ENCODE measurements at regions not wholly inside any gene's neighbourhood (a gene's known extent, or its start where the extent isn't known, plus 50 kb on each side); places are given as distances from the start of the nearest gene placed in this dataset.

GRCh38 chr12:58764100-58764953 is 156.0 kb downstream of the LRIG3 start:
- TF ChIP-seq, protein P1, sequence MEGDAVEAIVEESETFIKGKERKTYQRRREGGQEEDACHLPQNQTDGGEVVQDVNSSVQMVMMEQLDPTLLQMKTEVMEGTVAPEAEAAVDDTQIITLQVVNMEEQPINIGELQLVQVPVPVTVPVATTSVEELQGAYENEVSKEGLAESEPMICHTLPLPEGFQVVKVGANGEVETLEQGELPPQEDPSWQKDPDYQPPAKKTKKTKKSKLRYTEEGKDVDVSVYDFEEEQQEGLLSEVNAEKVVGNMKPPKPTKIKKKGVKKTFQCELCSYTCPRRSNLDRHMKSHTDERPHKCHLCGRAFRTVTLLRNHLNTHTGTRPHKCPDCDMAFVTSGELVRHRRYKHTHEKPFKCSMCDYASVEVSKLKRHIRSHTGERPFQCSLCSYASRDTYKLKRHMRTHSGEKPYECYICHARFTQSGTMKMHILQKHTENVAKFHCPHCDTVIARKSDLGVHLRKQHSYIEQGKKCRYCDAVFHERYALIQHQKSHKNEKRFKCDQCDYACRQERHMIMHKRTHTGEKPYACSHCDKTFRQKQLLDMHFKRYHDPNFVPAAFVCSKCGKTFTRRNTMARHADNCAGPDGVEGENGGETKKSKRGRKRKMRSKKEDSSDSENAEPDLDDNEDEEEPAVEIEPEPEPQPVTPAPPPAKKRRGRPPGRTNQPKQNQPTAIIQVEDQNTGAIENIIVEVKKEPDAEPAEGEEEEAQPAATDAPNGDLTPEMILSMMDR (IDR thresholded peaks at IDR 0.05), result no peak

DNA sequence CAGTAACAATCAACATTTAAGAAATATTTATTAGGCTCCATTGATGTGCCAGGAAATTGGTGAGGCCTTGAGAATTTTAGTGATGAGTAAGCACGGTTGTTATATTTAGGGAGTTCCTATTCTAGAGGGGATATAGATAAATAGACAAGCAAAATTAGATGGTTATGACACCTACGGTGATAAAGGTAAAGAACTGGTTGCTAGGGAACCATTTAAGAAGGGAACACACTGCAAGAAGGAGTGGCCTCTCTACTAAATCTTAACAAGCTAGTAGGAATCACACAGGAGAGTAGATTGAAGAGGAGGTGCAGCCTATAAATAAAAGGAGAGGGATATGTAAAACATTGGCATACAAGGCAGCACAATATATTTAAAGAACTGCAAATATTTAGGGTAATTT is 155.2 kb downstream of the LRIG3 start:
- TF ChIP-seq, protein P1 (IDR thresholded peaks at IDR 0.05), result no peak

DNA sequence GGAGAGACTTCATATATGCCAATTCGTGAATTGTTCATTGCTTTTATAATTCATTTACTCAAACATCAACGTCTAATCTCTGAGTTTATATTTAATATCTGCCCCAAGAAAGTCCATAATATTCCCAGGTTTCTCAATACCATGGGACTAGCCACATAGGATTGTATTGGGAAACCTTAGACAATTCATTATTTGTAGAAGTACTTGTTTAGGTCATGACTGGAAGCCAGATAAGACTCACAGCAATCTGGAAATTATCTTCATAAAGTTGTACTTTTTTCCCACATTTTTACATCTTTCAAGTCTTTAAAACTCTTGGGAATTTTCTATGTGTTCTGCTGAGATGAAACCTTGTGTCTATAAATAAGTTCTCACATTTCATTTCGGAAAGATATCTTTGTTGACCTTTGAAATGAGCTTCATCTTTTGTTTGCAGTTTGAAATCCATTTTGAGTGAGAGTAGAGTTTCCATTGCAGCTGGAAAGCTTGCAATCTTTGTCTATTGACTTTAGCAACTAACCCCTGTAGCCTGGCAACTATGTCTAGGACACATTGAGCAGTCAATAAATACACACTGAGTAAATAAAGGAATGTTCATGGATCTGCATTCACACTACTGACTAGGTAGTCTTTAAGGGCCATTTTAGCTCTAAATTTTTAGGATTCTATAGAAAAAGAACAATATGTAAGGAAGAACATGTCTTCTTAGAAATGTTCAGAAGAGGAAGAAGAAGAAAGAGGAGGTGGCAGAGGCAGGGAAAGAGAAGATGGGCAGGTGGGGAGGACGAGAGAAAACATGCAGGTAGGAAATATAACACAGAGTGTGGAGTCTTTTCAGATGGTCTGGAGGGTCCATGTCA is 154.4 kb downstream of the LRIG3 start:
- TF ChIP-seq, protein P1 (IDR thresholded peaks at IDR 0.05), result no peak

DNA sequence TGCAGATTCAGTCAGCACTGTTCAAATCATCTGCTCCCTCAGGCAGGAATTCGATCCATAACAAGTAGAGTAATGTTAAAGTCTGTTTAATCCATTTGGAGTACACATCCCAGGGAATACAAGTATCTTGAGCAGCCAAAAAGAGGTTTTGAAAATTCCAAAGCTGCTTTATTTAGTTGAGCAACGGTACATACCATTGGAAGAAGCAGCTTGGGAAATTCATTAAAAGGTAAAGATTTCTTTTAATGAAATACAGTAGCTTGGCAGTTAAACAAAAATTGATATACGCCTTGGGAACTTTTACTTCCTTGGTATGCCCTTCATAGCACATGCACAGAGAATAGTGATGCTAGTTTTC is 153.8 kb downstream of the LRIG3 start:
- TF ChIP-seq, protein P1 (IDR thresholded peaks at IDR 0.05), result no peak

DNA sequence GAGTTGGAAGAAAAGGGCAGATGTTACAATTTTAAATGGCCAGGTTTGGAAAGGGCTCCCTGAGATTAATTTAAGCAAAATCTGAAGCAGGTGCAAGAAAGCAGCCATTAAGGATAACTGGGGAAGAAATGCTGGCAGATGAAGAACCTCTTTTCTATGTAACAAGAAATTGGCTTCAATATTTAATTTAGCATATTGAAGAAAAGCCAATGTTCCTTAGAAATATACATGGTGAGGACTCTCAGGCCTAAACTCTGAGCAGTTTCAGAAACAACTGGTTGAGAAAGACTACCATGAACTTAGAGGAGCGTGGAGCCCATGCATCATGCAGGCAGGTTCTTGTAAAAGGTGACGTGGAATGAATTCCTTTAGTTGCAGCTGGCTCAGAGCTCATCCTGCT is 152.8 kb downstream of the LRIG3 start:
- TF ChIP-seq, protein P1 (IDR thresholded peaks at IDR 0.05), result no peak

GRCh38 chr12:58773986-58774385 is 146.3 kb downstream of the LRIG3 start:
- TF ChIP-seq, protein P1 (IDR thresholded peaks at IDR 0.05), result no peak

DNA sequence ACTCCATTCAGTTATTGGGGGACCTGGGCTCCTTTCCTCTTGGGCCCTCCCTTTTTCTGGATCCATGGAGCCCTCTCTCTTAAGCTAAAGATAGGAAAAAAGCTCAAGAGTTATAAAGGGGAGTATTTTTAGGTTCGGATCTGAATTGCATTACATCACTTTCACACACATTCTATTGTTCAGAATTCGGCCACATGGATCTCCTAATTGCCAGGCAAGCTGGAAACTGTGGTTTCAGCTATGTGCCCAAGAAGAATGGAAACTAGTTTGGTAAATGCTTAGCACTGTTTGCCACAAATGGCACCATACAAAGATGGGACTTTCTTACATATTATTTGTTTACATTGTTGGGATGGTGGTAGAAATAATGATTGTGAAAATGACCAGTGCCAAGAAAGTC is 145.6 kb downstream of the LRIG3 start:
- TF ChIP-seq, protein P1 (IDR thresholded peaks at IDR 0.05), result no peak

Data from LNCAP (cell line).